HFFc6 (cell line): ENCODE measurements at regions not wholly inside any gene's neighbourhood (a gene's known extent, or its start where the extent isn't known, plus 50 kb on each side); places are given as distances from the start of the nearest gene placed in this dataset.

Experiments used
- DNase-seq: peaks from one replicate; pipeline ENCODE4 v3.0.0-alpha.2; 2018
- H3K27ac Mint-ChIP-seq: 2 replicates; pipeline ENCODE4 v1.8.0; 2020; ENCODE audit warnings: mild to moderate bottlenecking, mixed read lengths
- H3K27me3 Mint-ChIP-seq: 2 replicates; pipeline ENCODE4 v1.8.0; 2021; ENCODE audit warnings: mild to moderate bottlenecking, moderate library complexity, mixed read lengths; ENCODE audit not compliant: insufficient read depth
- H3K36me3 Mint-ChIP-seq: 2 replicates; pipeline ENCODE4 v1.8.0; 2021; ENCODE audit warnings: low read depth, mixed read lengths
- H3K4me1 Mint-ChIP-seq: 2 replicates; pipeline ENCODE4 v1.8.0; 2020; ENCODE audit warnings: low read depth, mixed read lengths
- H3K4me3 Mint-ChIP-seq: 2 replicates; pipeline ENCODE4 v1.8.0; 2020; ENCODE audit warnings: mild to moderate bottlenecking, moderate library complexity, mixed read lengths
- H3K9me3 Mint-ChIP-seq: 2 replicates; pipeline ENCODE4 v1.8.0; 2020; ENCODE audit warnings: mild to moderate bottlenecking, mixed read lengths
- TF ChIP-seq, protein P1 (sequence below): fragments of 200-600 bp; sonication (generic); IDR thresholded peaks from 2 replicates; pipeline ENCODE4 v1.5.0; 2021; ENCODE audit warnings: antibody characterized with exemption, mild to moderate bottlenecking

GRCh38 chr15:96783746-96784145 lies 453.2 kb downstream of the NR2F2 start:
- peaks cover 15% of the 10 kb centered on the region; the same call in 1 of the 2 replicates for H3K36me3 Mint-ChIP-seq
- TF ChIP-seq, protein P1, sequence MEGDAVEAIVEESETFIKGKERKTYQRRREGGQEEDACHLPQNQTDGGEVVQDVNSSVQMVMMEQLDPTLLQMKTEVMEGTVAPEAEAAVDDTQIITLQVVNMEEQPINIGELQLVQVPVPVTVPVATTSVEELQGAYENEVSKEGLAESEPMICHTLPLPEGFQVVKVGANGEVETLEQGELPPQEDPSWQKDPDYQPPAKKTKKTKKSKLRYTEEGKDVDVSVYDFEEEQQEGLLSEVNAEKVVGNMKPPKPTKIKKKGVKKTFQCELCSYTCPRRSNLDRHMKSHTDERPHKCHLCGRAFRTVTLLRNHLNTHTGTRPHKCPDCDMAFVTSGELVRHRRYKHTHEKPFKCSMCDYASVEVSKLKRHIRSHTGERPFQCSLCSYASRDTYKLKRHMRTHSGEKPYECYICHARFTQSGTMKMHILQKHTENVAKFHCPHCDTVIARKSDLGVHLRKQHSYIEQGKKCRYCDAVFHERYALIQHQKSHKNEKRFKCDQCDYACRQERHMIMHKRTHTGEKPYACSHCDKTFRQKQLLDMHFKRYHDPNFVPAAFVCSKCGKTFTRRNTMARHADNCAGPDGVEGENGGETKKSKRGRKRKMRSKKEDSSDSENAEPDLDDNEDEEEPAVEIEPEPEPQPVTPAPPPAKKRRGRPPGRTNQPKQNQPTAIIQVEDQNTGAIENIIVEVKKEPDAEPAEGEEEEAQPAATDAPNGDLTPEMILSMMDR: no peak
- DNase-seq: no peak
- no peak overlapping the region for H3K4me3 Mint-ChIP-seq
- no peak overlapping the region for H3K27ac Mint-ChIP-seq
- H3K9me3 Mint-ChIP-seq: peaks cover 59% of the 10 kb centered on the region
- H3K27me3 Mint-ChIP-seq: peaks cover 2% of the 10 kb centered on the region; the same call in 1 of the 2 replicates
- no peaks in the 10 kb centered on the region for H3K4me1 Mint-ChIP-seq

DNA sequence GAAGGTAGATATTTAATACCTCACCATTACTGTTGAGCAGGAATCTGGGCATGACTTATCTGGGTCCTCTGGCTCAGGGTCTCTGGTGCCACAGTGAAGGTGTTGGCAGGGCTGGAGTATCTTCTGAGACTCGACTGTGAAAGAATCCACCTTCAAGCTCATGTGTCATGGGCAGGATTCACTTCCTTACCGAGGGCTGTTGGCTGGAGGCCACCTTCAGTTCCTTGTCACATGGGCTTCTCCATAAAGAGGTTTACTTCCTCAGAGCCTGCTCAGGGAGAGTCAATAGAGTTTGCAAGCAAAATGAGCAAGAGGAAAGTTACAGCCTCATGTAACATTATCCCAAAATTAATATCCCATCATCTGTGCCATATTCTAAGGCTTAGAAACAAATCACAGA lies 459.5 kb downstream of the NR2F2 start:
- H3K36me3 Mint-ChIP-seq: no peaks in the 10 kb centered on the region
- H3K27ac Mint-ChIP-seq: no peak overlapping the region
- peaks cover 41% of the 10 kb centered on the region for H3K9me3 Mint-ChIP-seq
- no peaks in the 10 kb centered on the region; the same call in 1 of the 2 replicates for H3K27me3 Mint-ChIP-seq
- TF ChIP-seq, protein P1: no peak
- no peaks in the 10 kb centered on the region for H3K4me1 Mint-ChIP-seq
- H3K4me3 Mint-ChIP-seq: no peak overlapping the region
- no peak for DNase-seq

DNA sequence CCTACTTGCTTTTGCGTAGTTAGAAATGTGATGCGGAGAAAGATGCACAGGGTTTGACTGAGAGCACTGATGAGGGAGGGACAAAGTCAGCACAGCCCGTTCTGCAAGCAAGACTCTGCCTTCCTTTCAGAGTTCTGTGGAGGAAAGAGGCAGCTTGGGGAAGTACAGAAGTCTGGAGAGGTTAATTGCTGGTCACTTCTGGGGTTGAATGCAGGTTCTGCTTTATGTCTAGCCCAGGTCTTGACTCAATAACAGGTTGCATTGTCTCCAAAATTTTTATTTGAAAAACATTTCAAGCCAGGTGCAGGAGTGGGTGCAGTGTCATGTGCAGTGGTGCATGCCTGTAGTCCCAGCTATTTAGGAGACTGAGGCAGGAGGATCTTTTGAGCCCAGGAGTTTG lies 461.7 kb downstream of the NR2F2 start:
- Mint-ChIP-seq H3K27me3 (no peaks in the 10 kb centered on the region; the same call in none of the 2 replicates), H3K36me3 (no peaks in the 10 kb centered on the region), H3K27ac (no peak overlapping the region), H3K4me1 (no peaks in the 10 kb centered on the region), H3K4me3 (no peak overlapping the region), H3K9me3 (peaks cover 28% of the 10 kb centered on the region)
- TF ChIP-seq, protein P1: no peak
- no peak for DNase-seq

DNA sequence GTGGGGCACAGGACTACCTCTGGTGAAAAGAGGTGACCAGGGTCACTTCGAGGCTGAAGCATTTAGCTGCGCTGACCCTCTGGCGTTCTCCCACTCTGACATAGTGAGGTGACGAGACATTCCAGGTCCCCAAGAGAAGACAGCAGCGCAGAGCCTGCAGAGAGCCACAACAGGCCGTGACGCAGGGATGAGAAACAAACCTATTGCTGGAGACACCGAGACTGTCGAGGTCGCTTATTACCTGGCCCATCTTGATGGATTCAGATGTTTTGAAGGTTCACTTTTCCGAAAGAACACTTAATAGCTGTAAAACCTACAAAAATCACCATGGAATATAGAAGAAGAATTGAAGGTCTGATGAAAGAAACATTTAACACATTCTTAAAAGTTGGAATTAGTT lies 466.3 kb downstream of the NR2F2 start:
- Mint-ChIP-seq H3K4me1 (no peaks in the 10 kb centered on the region), H3K27me3 (no peaks in the 10 kb centered on the region; the same call in none of the 2 replicates), H3K27ac (no peak overlapping the region), H3K9me3 (peaks cover 33% of the 10 kb centered on the region), H3K4me3 (no peak overlapping the region), H3K36me3 (no peaks in the 10 kb centered on the region)
- TF ChIP-seq, protein P1: no peak
- DNase-seq: no peak

DNA sequence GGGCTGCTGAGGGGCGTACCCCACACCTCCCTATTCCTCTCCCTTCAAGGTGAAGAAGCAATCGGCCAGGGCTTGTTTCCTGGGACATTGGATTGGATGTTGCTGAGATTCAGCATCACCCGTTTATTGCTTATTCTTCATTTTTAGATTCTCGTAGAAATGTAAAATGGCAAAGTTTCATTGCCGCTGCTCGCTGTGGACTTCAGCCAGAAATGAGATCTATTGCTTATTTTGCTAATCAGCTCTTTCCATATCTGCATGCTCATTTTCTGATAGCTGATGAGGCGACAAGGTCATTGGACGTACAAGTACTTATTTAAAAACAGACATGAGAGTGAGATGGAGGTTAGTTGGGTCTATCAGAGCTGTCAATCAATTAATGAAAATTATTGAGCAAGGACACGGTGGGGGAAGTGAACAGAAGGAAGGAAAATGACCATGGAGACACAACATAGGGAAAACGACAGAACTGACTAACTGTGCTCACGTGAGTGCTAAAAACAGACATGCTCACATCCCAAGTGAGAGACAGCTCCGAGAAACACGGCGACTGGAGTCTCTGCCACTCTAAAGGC lies 471.2 kb downstream of the NR2F2 start:
- TF ChIP-seq, protein P1: no peak
- H3K4me1 Mint-ChIP-seq: no peaks in the 10 kb centered on the region
- no peak overlapping the region for H3K4me3 Mint-ChIP-seq
- no peaks in the 10 kb centered on the region; the same call in 1 of the 2 replicates for H3K27me3 Mint-ChIP-seq
- H3K27ac Mint-ChIP-seq: no peak overlapping the region
- H3K36me3 Mint-ChIP-seq: no peaks in the 10 kb centered on the region
- no peak for DNase-seq
- H3K9me3 Mint-ChIP-seq: peaks cover 48% of the 10 kb centered on the region
